OCI-M1 (cell line): ENCODE measurements at regions not wholly inside any gene's neighbourhood (a gene's known extent, or its start where the extent isn't known, plus 50 kb on each side); places are given as distances from the start of the nearest gene placed in this dataset.
A peak's percentile ranks its signal among the peaks of the same experiment; 100 is the strongest.
"Not testable (repeated sequence)": the region's sequence is repeated elsewhere in the genome, so short reads cannot be mapped to it uniquely, and the experiment has no call there.

ENCODE experiments used
- DNase-seq: peaks from one replicate; lab custom pipeline; 2025; lab: John Stamatoyannopoulos, UW

- DNase-seq = no peak
Observed at GRCh38 chrX:110964786-110965185, 131.2 kb upstream of the PAK3 start.

GRCh38 chrX:110962451-110962850 lies 133.5 kb upstream of the PAK3 start:
- DNase-seq = no peak

- DNase-seq = no peak
Observed at GRCh38 chrX:110955706-110956105, 140.3 kb upstream of the PAK3 start.

GRCh38 chrX:110954428-110955100 lies 141.4 kb upstream of the PAK3 start:
- no peak for DNase-seq

GRCh38 chrX:110951472-110952269 lies 144.3 kb upstream of the PAK3 start:
- no peak for DNase-seq

GRCh38 chrX:110944751-110945675 lies 149.4 kb upstream of the CHRDL1 start:
- DNase-seq = no peak

- DNase-seq = no peak
Observed at GRCh38 chrX:110944311-110944750, 148.7 kb upstream of the CHRDL1 start.

GRCh38 chrX:110941906-110942305 lies 146.3 kb upstream of the CHRDL1 start:
- no peak for DNase-seq

GRCh38 chrX:110938977-110939732 lies 143.5 kb upstream of the CHRDL1 start:
- DNase-seq = no peak

- no peak for DNase-seq
Observed at GRCh38 chrX:110924871-110925270, 129.3 kb upstream of the CHRDL1 start.

GRCh38 chrX:110920991-110921390 lies 125.4 kb upstream of the CHRDL1 start:
- DNase-seq = no peak

- no peak for DNase-seq
Observed at GRCh38 chrX:110915570-110915969, 120.0 kb upstream of the CHRDL1 start.

GRCh38 chrX:110915111-110915510 lies 119.5 kb upstream of the CHRDL1 start:
- no peak for DNase-seq

- no peak for DNase-seq
Observed at GRCh38 chrX:110914281-110914680, 118.7 kb upstream of the CHRDL1 start.

- DNase-seq = not testable (repeated sequence)
Observed at GRCh38 chrX:110904747-110905146, 109.1 kb upstream of the CHRDL1 start.

GRCh38 chrX:110881971-110882370 lies 86.4 kb upstream of the CHRDL1 start:
- DNase-seq = no peak

- DNase-seq = no peak
Observed at GRCh38 chrX:110877326-110877725, 81.7 kb upstream of the CHRDL1 start.

GRCh38 chrX:110871839-110872238 lies 76.2 kb upstream of the CHRDL1 start:
- DNase-seq = no peak

- no peak for DNase-seq
Observed at GRCh38 chrX:110866421-110866820, 70.8 kb upstream of the CHRDL1 start.

- DNase-seq = no peak
Observed at GRCh38 chrX:110863883-110864282, 68.3 kb upstream of the CHRDL1 start.

GRCh38 chrX:110858565-110858964 lies 62.9 kb upstream of the CHRDL1 start:
- DNase-seq = no peak

- peak; percentile 4 for DNase-seq
Observed at GRCh38 chrX:110853610-110854009, 58.0 kb upstream of the CHRDL1 start.
